GM18909 (cell line): ENCODE measurements at regions not wholly inside any gene's neighbourhood (a gene's known extent, or its start where the extent isn't known, plus 50 kb on each side); places are given as distances from the start of the nearest gene placed in this dataset.
"Not testable (repeated sequence)": the region's sequence is repeated elsewhere in the genome, so short reads cannot be mapped to it uniquely, and the experiment has no call there.

ENCODE experiments used
- ATAC-seq: cut with Tn5 transposase; IDR thresholded peaks from one replicate; pipeline ENCODE4 v1.9.1; 2021; ENCODE audit warnings: mild to moderate bottlenecking; ENCODE audit not compliant: unreplicated experiment, poor library complexity

DNA sequence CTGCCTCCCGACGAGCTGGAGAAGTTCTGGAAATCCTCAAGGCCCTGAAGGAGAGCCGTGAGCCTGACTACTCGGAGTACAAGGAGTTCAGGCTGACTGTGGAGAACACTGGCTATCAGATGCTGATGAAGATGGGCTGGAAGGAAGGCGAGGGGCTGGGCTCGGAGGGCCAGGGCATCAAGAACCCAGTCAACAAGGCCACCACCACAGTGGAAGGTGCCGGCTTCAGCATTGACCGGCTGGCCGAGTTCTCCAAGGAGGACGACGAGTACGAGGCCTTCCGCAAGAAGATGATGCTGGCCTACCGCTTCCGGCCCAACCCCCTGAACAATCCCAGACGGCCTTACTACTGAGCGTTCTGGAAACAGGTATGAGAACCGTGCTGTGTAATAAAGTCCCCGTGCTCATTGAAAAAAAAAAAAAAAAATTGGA is 366.1 kb upstream of the ATXN7L3B start:
- no peak for ATAC-seq

DNA sequence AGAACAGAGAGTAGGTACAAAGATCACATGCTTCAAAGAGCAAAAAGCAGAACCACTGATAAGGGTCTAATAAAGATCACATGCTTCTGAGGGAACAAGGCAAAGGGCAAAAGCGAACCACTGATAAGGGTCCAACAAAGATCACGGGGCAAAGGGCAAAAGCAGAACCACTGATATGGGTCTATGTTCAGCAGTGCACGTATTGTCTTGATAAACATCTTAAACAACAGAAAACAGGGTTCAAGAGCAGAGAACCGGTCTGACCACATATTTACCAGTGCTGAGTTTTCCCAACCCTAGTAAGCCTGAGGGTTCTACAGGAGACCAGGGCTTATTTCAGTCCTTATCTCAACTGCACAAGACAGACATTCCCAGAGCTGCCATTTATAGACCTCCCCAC is 362.7 kb upstream of the ATXN7L3B start:
- not testable (repeated sequence) for ATAC-seq

DNA sequence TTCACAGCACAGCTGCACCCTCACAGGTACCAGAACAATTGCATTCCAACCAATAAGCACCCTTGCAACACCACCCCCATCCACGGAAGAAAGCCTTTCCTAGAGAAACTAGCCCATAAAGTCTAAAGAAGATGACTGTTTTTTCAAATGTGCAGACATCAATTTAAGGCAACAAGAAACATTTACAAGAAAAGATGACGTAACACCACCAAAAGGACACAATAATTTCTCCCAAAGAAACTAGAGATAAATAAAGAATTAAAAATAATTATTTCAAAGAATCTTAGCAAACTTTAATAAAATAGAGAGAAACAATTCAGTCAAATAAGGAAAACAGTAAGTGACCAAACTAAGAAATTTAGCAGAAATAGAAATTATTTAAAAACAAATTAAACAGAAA is 352.3 kb upstream of the ATXN7L3B start:
- ATAC-seq = no peak

DNA sequence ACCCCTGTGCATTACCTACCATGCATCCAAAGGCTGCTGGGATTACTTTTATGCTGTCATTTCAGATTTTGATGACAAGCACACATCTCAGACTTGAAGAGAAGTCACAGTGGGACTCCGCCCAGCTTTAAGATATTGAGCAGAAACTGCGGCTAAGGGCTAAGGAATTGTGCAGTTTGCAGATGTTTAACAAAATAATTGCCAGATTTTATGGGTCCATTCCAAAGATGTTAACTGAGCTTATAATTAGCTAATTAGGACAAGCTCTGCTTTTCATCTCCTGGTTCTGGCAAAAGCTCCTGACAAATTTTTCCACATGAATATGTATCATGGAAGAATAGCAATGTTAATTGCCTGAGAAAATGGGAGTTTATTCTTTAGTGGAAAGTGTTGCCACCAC is 344.4 kb upstream of the ATXN7L3B start:
- no peak for ATAC-seq

DNA sequence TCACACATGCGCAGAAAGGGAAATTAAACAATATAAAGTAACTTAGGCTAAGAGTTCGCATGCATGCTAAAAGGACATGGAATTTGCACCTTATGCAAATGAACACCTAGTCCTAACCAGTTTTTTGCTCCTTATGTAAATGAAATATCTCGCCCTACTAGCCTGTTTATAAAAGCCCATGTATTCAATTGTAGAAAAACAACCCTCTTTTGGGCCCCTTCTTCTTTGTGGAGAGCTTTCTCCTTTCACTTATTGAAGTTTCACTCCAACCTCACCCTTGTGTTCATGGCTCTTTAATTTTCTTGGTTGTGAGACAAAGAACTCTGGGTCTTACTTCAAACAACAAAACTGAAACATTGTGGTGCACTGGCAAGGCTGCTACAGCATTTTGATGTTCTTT is 333.4 kb upstream of the ATXN7L3B start:
- no peak for ATAC-seq

DNA sequence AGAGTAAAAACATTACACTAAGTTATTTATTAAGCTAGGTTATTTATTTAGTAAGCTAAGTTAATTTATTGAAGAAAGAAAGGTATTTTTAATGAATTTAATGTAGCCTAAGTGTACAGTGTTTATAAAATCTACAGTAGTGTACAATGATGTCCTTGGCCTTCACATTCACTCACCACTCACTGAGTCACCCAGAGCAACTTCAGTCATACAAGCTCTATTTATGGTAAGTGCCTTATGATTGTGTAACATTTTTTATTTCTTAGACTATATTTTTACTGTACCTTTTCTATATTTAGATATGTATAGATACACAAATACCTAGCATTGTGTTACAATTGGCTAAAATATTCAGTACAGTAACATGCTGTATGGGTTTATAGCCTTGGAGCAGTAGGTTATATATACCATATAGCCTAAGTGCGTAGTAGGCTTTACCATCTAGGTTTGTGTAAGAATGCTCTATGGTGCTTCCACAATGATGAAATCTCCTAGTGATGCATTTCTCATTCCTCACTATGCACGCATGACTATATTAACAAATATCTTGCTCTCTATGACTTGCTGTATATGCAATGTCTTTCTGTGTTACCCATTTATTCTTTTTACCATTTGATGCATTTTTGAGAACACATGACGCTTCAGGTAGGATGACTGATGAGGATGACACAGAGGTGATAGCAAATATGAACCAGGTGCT is 309.6 kb upstream of the ATXN7L3B start:
- no peak for ATAC-seq

DNA sequence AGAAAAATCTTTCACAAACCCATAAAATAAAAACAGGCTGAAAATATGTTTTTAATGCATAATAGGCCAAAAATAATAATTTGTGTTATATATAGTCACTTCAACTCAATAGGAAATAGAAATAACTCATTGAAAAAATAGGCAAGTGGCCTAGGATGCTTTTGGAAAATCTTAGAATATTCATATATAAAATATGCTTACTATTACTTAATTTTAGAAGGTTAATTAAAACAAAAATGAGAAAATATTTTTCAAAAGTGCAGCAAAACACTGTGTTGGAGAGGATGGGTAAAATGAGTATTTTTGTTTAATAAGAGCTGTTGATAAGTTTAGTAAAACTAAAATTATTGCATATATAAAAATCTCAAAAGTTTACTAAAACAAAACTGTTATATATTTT is 308.0 kb upstream of the ATXN7L3B start:
- ATAC-seq = no peak

DNA sequence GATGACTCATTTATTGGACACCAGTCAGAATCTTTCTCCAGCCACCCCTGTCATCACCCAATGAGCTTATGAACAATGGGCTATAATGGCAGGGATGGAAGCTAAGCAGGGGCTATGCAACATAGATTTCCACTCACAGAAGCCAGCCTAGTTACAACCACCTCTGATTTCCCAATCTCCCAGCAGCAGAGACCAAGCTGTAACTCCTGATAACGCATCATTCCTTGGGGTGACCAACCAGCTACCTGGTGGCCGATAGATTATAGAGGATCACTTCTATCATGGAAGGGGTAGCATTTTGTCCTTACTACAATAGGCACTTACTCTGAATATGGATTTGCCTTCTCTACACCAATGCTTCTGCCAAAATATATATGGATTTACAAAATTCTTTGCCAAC is 302.3 kb upstream of the ATXN7L3B start:
- ATAC-seq = no peak

DNA sequence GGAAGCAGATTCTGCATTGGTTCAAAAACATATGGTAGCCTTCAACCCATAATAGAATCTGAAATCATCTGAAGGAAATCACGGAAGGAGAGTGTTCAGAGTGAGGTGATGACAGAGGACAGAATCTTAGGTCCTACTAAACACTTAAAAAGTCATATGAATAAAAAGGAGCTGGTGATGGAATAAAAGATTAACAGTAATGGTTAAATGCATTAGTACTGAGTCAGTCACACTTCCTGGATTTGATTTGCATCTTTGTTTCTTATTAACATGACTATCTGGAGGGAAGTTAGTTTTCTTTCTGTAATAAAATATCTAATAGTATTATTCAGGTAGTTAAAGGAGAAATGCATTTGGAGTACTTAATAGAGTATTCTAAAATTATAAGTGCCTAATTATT is 296.3 kb upstream of the ATXN7L3B start:
- ATAC-seq = no peak

DNA sequence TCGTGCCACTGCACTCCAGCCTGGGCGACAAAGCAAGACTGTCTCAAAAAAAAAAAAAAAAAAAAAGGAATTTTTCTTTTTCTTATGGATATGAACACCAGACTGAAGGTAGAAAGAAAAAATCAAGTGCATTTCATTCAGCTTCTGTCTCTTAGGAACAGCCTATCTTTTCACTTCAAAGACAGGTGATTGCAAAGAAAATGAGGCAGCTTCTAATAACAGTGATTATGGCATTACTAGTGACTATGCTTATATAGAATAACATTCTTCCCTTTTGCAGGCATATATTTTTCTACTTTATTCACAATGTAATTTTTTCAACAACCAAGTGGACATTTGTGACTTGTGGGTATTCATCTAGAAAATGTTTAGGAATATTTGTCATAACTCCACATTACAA is 295.5 kb upstream of the ATXN7L3B start:
- ATAC-seq = no peak

DNA sequence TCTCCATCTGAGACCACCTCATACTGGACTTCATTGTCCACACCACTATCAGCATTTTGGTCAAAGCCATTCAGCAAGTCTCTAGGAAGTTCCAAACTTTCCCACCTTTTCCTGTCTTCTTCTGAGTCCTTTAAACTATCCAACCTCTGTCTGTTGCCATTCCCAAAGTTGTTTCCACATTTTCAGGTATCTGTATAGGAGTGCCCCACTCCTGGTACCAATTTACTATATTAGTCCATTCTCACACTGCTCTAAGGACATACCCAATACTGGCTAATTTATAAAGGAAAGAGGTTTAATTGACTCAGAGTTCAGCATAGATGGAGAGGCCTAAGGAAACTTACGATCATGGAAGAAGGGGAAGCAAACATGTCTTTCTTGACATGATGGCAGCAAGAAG is 292.2 kb upstream of the ATXN7L3B start:
- ATAC-seq = no peak

DNA sequence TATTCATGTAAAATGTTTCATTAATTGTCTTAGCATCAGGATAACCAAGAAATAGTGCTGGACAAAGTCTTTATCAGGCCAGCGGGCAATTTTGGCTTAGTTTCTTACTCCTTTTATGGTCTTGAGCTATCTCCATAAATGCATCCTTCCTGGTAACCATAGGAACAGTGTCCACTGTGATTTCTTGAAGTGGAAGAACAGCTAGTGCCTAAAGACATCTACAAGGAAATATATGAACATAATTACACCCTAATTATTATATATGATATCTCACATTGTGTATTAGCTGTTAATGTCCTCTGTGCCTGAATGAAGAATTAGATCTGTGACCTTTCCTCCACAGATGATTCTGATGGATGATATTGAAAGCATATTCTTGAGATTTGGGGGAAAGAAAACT is 286.7 kb upstream of the ATXN7L3B start:
- no peak for ATAC-seq

DNA sequence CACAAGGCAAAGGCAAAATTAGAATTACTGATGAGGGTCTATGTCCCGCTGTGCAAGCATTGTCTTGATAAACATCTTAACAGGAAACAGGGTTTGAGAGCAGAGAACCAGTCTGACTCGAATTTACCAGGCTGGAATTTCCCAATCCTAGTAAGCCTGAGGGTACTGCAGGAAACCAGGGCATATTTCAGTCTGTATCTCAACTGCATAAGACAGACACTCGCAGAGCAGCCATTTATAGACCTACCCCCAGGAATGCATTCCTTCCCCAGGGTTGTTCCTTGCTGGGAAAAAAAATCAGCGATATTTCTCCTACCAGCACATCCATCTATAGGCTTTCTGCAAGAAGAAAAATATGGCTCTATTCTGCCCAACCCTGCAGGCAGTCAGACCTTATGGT is 283.8 kb upstream of the ATXN7L3B start:
- ATAC-seq = not testable (repeated sequence)

DNA sequence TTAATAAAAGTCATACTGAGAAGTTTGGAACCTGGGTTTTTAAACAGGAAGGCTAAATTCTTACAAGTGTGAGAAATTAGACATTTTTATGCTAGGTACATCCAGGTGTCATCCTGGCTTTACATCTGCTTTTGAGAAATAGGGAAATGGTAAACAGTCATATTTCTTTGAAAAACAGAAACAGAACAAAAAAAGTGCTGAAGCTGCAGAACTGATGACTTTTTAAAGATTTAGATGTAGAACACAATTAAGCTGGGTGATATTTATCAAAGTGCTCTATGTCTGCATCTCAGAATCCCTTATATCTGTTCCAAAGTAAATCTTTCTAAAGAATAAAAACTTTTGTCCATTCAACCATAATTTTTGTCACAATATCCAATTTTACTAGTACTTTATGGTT is 282.9 kb upstream of the ATXN7L3B start:
- no peak for ATAC-seq

DNA sequence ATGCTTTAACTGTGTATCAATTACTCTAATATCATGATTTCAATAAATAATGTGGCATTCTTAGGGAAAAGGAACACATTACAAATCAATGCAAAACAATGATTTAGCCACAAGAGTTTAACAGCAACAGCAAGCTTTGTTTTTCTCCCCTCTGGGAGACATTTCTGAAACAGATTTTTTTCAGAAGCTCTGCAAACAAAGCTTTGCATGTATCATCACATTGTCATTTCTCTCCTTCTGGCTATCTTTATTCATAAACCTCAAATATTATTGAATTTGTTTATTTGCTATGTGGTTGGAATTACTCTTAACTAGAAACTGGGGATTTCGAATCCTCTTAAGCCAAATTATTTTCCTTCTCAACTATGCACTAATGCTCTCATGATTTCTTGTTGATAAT is 278.4 kb upstream of the ATXN7L3B start:
- ATAC-seq = no peak

DNA sequence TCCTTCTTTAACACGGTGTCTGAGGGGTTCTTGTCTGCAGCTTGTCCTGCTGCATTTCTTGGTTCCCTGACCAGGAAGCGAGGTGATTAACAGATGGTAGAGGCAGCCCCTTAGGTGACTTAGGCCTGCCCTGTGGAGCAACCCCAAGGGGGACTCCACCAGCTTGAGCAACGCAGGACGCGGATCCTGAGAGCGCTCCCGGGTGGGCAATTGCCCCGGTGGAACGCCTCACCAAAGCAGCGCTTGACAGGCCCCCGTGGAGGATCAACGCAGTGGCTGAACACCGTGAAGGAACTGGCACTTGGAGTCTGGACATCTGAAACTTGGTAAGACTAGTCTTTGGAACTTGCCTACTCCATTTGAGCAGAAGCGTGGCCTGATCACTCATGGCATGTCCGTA is 272.9 kb upstream of the ATXN7L3B start:
- ATAC-seq = no peak

DNA sequence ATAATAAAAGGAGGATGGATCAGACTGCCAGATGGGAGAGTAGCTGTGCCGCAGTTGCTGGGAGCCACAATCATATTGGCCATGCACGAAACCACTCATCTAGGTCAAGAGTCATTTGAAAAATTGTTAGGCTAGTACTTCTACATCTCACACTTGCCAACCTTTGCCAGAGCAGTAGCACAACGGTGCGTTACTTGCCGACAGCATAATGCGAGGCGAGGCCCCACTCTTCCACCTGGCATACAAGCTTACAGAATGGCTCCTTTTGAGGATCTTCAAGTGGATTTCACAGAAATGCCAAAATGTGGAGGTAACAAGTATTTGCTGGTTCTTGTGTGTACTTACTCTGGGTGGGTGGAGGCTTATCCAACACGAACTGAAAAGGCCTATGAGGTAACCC is 268.3 kb upstream of the ATXN7L3B start:
- not testable (repeated sequence) for ATAC-seq

DNA sequence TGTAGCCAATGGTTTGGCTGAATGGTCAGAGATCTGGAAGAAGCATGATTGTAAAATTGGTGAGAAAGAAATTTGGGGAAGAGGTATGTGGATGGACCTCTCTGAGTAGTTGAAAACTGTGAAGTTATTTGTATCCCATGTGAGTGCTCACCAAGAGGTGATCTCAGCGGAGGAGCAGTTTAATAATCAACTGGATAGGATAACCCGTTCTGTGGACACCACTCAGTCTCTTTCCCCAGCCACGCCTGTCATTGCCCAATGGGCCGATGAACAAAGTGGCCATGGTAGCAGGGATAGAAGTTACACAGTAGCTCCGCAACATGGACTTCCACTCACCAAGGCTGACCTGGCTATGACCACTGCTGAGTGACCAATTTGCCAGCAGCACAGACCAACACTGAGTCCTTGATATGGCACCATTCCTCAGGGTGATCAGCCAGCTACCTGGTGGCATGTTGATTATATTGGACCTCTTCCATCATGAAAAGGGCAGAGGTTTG is 257.4 kb upstream of the ATXN7L3B start:
- no peak for ATAC-seq

DNA sequence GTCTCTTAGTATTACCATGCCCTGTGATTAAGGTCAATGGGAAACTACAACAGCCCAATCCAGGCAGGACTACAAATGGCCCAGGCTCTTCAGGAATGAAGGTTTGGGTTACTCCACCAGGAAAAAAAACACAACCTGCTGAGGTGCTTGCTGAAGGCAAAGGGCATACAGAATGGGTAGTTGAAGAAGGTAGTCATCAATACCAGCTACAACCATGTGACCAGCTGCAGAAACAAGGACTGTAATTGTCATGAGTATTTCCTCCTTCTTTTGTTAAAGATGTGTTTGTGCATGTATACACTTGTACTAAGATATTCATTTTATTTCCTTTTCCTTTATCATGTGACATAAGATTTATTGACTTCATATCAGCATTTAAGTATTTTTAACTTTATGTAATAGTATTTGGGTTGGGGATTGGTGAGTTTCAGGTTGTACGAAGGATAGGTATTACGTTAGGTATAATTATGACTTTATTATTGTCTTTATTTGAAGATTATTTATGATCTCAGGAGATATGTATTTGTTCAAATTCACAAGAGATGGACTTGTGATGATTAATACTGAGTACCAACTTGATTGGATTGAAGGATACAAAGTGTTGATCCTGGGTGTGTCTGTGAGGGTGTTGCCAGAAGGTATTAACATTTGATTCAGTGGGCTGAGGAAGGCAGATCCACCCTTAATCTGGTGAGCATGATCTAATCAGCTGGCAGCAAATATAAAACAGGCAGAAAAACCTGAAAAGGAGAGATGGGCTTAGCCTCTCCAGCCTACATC is 256.0 kb upstream of the ATXN7L3B start:
- ATAC-seq = not testable (repeated sequence)

DNA sequence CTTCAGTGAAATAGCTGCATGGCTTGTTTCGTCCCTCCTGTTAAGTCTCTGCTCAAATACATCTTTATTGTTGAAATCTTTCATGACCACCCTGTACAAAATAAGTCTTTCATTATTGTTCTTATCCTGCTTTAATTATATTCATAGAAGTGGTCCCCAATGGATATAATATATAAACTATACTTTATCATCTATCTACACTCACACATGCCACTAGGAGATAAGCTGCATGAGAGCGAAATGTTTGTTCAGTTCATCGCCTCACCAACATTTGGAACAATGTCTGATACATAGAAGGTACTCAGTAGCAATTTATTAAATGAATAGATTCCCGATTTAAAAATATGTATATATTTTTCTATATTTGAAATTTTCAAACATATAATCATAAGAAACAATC is 254.0 kb upstream of the ATXN7L3B start:
- no peak for ATAC-seq

DNA sequence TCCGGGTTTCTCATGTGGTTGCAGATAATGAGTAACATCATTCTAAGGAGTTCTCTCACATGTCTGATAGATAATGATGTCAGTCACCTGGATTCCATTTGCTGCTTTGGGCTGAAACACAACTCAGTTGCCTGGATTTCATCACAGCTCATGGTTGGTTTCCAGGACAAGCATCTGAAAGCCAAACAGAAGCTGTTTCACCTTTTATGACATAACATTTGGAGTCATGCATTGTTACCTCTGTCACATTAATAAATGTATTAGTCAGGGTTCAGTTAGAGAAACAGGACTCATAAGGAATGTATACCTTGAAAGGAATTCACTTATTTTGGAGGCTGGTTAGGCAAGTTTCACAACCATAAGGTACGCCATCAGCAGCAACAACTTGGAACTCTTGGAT is 251.9 kb upstream of the ATXN7L3B start:
- ATAC-seq = no peak

DNA sequence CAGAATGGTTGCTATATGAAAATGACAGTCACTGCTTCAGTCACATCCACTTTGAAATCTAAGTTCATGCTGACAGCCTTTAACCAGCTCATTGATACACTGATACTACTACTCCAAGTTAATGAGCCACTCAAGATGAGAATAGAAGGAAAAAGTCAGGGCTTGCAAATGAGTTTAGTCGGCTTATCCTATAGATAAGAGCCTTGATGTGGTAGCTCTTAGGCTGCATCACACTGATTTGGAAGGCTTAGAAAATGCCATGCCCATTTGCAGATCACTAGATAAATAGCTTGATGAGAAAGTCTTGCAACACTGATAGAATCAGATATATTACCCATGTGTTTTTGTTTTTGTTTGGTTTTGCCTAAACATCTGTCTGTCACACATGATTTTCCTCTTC is 251.4 kb upstream of the ATXN7L3B start:
- no peak for ATAC-seq
